Epithelial cell of proximal tubule (primary cell): ENCODE measurements at regions not wholly inside any gene's neighbourhood (a gene's known extent, or its start where the extent isn't known, plus 50 kb on each side); places are given as distances from the start of the nearest gene placed in this dataset.

Experiments used
- DNase-seq: peaks from one replicate; pipeline ENCODE4 v3.0.0-alpha.2; 2011; ENCODE audit warnings: low read depth
- H3K4me3 ChIP-seq: 2 replicates; pipeline ENCODE4 v1.5.1; 2011; ENCODE audit warnings: low read depth, mild to moderate bottlenecking, low read length
- CTCF ChIP-seq: conservative IDR thresholded peaks from 2 replicates; pipeline ENCODE4 v1.5.1; 2012; ENCODE audit warnings: low read depth, mild to moderate bottlenecking, low read length

- no peak for DNase-seq
- TF ChIP-seq CTCF, result no peak
- H3K4me3 ChIP-seq, result no peak overlapping the region
These were observed 91.1 kb upstream of the NDUFV2 start for GRCh38 chr18:9011431-9011830.

- no peak for DNase-seq
- TF ChIP-seq CTCF, result no peak
- no peak overlapping the region for H3K4me3 ChIP-seq
These were observed 88.5 kb upstream of the NDUFV2 start for GRCh38 chr18:9013926-9014373.

GRCh38 chr18:9015689-9016088, 86.8 kb upstream of the NDUFV2 start:
- no peak for DNase-seq
- H3K4me3 ChIP-seq, result no peak overlapping the region
- no peak for TF ChIP-seq CTCF

- TF ChIP-seq CTCF, result no peak
- no peak for DNase-seq
- H3K4me3 ChIP-seq, result no peak overlapping the region
These were observed 85.8 kb upstream of the NDUFV2 start for GRCh38 chr18:9016633-9017166.

GRCh38 chr18:9017167-9017904, 85.2 kb upstream of the NDUFV2 start:
- no peak for TF ChIP-seq CTCF
- no peak for DNase-seq
- H3K4me3 ChIP-seq, result peak overlapping the region; percentile 24

GRCh38 chr18:9017905-9018227, 84.6 kb upstream of the NDUFV2 start:
- TF ChIP-seq CTCF, result no peak
- DNase-seq, result no peak
- peak overlapping the region; percentile 24 for H3K4me3 ChIP-seq

- TF ChIP-seq CTCF, result no peak
- no peak overlapping the region for H3K4me3 ChIP-seq
- no peak for DNase-seq
These were observed 83.4 kb upstream of the NDUFV2 start for GRCh38 chr18:9019135-9019534.
